Effector CD8-positive, alpha-beta T cell (primary cell): ENCODE measurements at regions not wholly inside any gene's neighbourhood (a gene's known extent, or its start where the extent isn't known, plus 50 kb on each side); places are given as distances from the start of the nearest gene placed in this dataset.

Experiments used
- DNase-seq: peaks from one replicate; lab custom pipeline; 2025; lab: John Stamatoyannopoulos, UW

GRCh38 chr13:73401769-73402168, 343.0 kb downstream of the KLF5 start:
- no peak for DNase-seq

GRCh38 chr13:73399347-73400216, 340.8 kb downstream of the KLF5 start:
- DNase-seq, result no peak

- DNase-seq, result no peak
Measured at GRCh38 chr13:73397496-73398305, 338.9 kb downstream of the KLF5 start.

- no peak for DNase-seq
Measured at GRCh38 chr13:73394066-73394465, 335.3 kb downstream of the KLF5 start.

GRCh38 chr13:73390100-73390499, 331.3 kb downstream of the KLF5 start:
- no peak for DNase-seq

GRCh38 chr13:73388586-73388985, 329.8 kb downstream of the KLF5 start:
- DNase-seq, result no peak

- DNase-seq, result no peak
Measured at GRCh38 chr13:73387318-73387717, 328.5 kb downstream of the KLF5 start.

GRCh38 chr13:73385848-73386247, 327.0 kb downstream of the KLF5 start:
- no peak for DNase-seq

GRCh38 chr13:73372666-73373627, 314.1 kb downstream of the KLF5 start:
- no peak for DNase-seq

GRCh38 chr13:73370066-73370465, 311.3 kb downstream of the KLF5 start:
- DNase-seq, result no peak

- DNase-seq, result no peak
Measured at GRCh38 chr13:73369095-73369494, 310.3 kb downstream of the KLF5 start.

- no peak for DNase-seq
Measured at GRCh38 chr13:73368608-73369007, 309.8 kb downstream of the KLF5 start.

- no peak for DNase-seq
Measured at GRCh38 chr13:73367886-73368285, 309.1 kb downstream of the KLF5 start.

GRCh38 chr13:73366241-73366640, 307.4 kb downstream of the KLF5 start:
- DNase-seq, result no peak

GRCh38 chr13:73365681-73366080, 306.9 kb downstream of the KLF5 start:
- DNase-seq, result no peak

- DNase-seq, result no peak
Measured at GRCh38 chr13:73365252-73365651, 306.4 kb downstream of the KLF5 start.

- no peak for DNase-seq
Measured at GRCh38 chr13:73364736-73365135, 305.9 kb downstream of the KLF5 start.

- no peak for DNase-seq
Measured at GRCh38 chr13:73358606-73359095, 299.8 kb downstream of the KLF5 start.

- no peak for DNase-seq
Measured at GRCh38 chr13:73355134-73355533, 296.3 kb downstream of the KLF5 start.

- no peak for DNase-seq
Measured at GRCh38 chr13:73351730-73352129, 292.9 kb downstream of the KLF5 start.

- DNase-seq, result no peak
Measured at GRCh38 chr13:73341748-73342147, 282.9 kb downstream of the KLF5 start.

GRCh38 chr13:73340069-73340468, 281.3 kb downstream of the KLF5 start:
- DNase-seq, result no peak
